ENCODE measurements at regions not wholly inside any gene's neighbourhood (a gene's known extent, or its start where the extent isn't known, plus 50 kb on each side); places are given as distances from the start of the nearest gene placed in this dataset.
"Not testable (repeated sequence)": the region's sequence is repeated elsewhere in the genome, so short reads cannot be mapped to it uniquely, and the experiment has no call there.

- not testable (repeated sequence) for H3K4me3 ChIP-seq (ENCODE audit: low read depth in 1 of 3, low read length in 3 of 3)
These were observed 763.3 kb downstream of the SPATA31A7 start for GRCh38 chr9:61953108-61953507.

GRCh38 chr9:61971635-61972034, 781.8 kb downstream of the SPATA31A7 start:
- WGBS, 3 donors = 23 to 59% (median 50%) methylated on average over 6 to 8 of the region's 9 CpGs
- not testable (repeated sequence) for H3K36me3 ChIP-seq (ENCODE audit: control insufficient read depth in 3 of 3, insufficient read depth in 2 of 3, low read depth in 1 of 3, low read length in 3 of 3); FAIRE-seq

More at GRCh38 chr9:61953108-61953507, 763.3 kb downstream of the SPATA31A7 start:
- not testable (repeated sequence) for H3K27me3 ChIP-seq (ENCODE audit: control insufficient read depth in 3 of 3, insufficient read depth in 3 of 3, low read length in 3 of 3); H3K4me1 ChIP-seq (ENCODE audit: control insufficient read depth in 3 of 3, insufficient read depth in 2 of 3, low read depth in 1 of 3, low read length in 2 of 3); H3K27ac ChIP-seq (ENCODE audit: low read depth in 1 of 3, low read length in 2 of 3); H3K36me3 ChIP-seq (ENCODE audit: control insufficient read depth in 3 of 3, insufficient read depth in 2 of 3, low read depth in 1 of 3, low read length in 3 of 3); FAIRE-seq; H3K9me3 ChIP-seq (ENCODE audit: control insufficient read depth in 2 of 2, insufficient read depth in 1 of 2, low read depth in 1 of 2, low read length in 1 of 2)
- peak in 1 of 2 donors; percentile 0 for DNase-seq
- WGBS, 3 donors = no CpG with 5 or more reads among the region's 6 CpGs

GRCh38 chr9:61974501-61974900, 784.7 kb downstream of the SPATA31A7 start:
- not testable (repeated sequence) for H3K4me1 ChIP-seq (ENCODE audit: control insufficient read depth in 3 of 3, insufficient read depth in 2 of 3, low read depth in 1 of 3, low read length in 2 of 3); H3K36me3 ChIP-seq (ENCODE audit: control insufficient read depth in 3 of 3, insufficient read depth in 2 of 3, low read depth in 1 of 3, low read length in 3 of 3); H3K4me3 ChIP-seq (ENCODE audit: low read depth in 1 of 3, low read length in 3 of 3); DNase-seq; H3K9me3 ChIP-seq (ENCODE audit: control insufficient read depth in 2 of 2, insufficient read depth in 1 of 2, low read depth in 1 of 2, low read length in 1 of 2); FAIRE-seq; H3K27me3 ChIP-seq (ENCODE audit: control insufficient read depth in 3 of 3, insufficient read depth in 3 of 3, low read length in 3 of 3); H3K27ac ChIP-seq (ENCODE audit: low read depth in 1 of 3, low read length in 2 of 3)
- WGBS, 3 donors = 75 to 94% (median 82%) methylated on average over 2 to 4 of the region's 9 CpGs

More at GRCh38 chr9:61971635-61972034, 781.8 kb downstream of the SPATA31A7 start:
- not testable (repeated sequence) for H3K27me3 ChIP-seq (ENCODE audit: control insufficient read depth in 3 of 3, insufficient read depth in 3 of 3, low read length in 3 of 3); H3K27ac ChIP-seq (ENCODE audit: low read depth in 1 of 3, low read length in 2 of 3); H3K4me1 ChIP-seq (ENCODE audit: control insufficient read depth in 3 of 3, insufficient read depth in 2 of 3, low read depth in 1 of 3, low read length in 2 of 3); H3K4me3 ChIP-seq (ENCODE audit: low read depth in 1 of 3, low read length in 3 of 3); H3K9me3 ChIP-seq (ENCODE audit: control insufficient read depth in 2 of 2, insufficient read depth in 1 of 2, low read depth in 1 of 2, low read length in 1 of 2); DNase-seq

GRCh38 chr9:61976318-61976717, 786.5 kb downstream of the SPATA31A7 start:
- H3K9me3 ChIP-seq (ENCODE audit: control insufficient read depth in 2 of 2, insufficient read depth in 1 of 2, low read depth in 1 of 2, low read length in 1 of 2); H3K4me1 ChIP-seq (ENCODE audit: control insufficient read depth in 3 of 3, insufficient read depth in 2 of 3, low read depth in 1 of 3, low read length in 2 of 3); H3K27me3 ChIP-seq (ENCODE audit: control insufficient read depth in 3 of 3, insufficient read depth in 3 of 3, low read length in 3 of 3); H3K36me3 ChIP-seq (ENCODE audit: control insufficient read depth in 3 of 3, insufficient read depth in 2 of 3, low read depth in 1 of 3, low read length in 3 of 3); H3K27ac ChIP-seq (ENCODE audit: low read depth in 1 of 3, low read length in 2 of 3); FAIRE-seq; H3K4me3 ChIP-seq (ENCODE audit: low read depth in 1 of 3, low read length in 3 of 3); DNase-seq: not testable (repeated sequence)
- WGBS, 3 donors = 60 to 73% methylated on average over 4 to 6 of the region's 15 CpGs; no CpG with 5 or more reads in 1 of the 3 donors

GRCh38 chr9:61982727-61983126, 792.9 kb downstream of the SPATA31A7 start:
- not testable (repeated sequence) for FAIRE-seq; H3K27ac ChIP-seq (ENCODE audit: low read depth in 1 of 3, low read length in 2 of 3); H3K4me1 ChIP-seq (ENCODE audit: control insufficient read depth in 3 of 3, insufficient read depth in 2 of 3, low read depth in 1 of 3, low read length in 2 of 3); H3K27me3 ChIP-seq (ENCODE audit: control insufficient read depth in 3 of 3, insufficient read depth in 3 of 3, low read length in 3 of 3); H3K36me3 ChIP-seq (ENCODE audit: control insufficient read depth in 3 of 3, insufficient read depth in 2 of 3, low read depth in 1 of 3, low read length in 3 of 3); H3K9me3 ChIP-seq (ENCODE audit: control insufficient read depth in 2 of 2, insufficient read depth in 1 of 2, low read depth in 1 of 2, low read length in 1 of 2); H3K4me3 ChIP-seq (ENCODE audit: low read depth in 1 of 3, low read length in 3 of 3); DNase-seq
- WGBS, 3 donors = 93 to 94% (median 94%) methylated on average over 9 to 12 of the region's 16 CpGs

GRCh38 chr9:61983441-61983840, 793.6 kb downstream of the SPATA31A7 start:
- H3K27ac ChIP-seq (ENCODE audit: low read depth in 1 of 3, low read length in 2 of 3); H3K36me3 ChIP-seq (ENCODE audit: control insufficient read depth in 3 of 3, insufficient read depth in 2 of 3, low read depth in 1 of 3, low read length in 3 of 3); H3K4me1 ChIP-seq (ENCODE audit: control insufficient read depth in 3 of 3, insufficient read depth in 2 of 3, low read depth in 1 of 3, low read length in 2 of 3); DNase-seq; H3K27me3 ChIP-seq (ENCODE audit: control insufficient read depth in 3 of 3, insufficient read depth in 3 of 3, low read length in 3 of 3); H3K9me3 ChIP-seq (ENCODE audit: control insufficient read depth in 2 of 2, insufficient read depth in 1 of 2, low read depth in 1 of 2, low read length in 1 of 2); H3K4me3 ChIP-seq (ENCODE audit: low read depth in 1 of 3, low read length in 3 of 3); FAIRE-seq: not testable (repeated sequence)
- WGBS, 3 donors = 17 to 43% methylated on average over 1 of the region's 8 CpGs; no CpG with 5 or more reads in 1 of the 3 donors

GRCh38 chr9:61983954-61984353, 794.1 kb downstream of the SPATA31A7 start:
- H3K9me3 ChIP-seq (ENCODE audit: control insufficient read depth in 2 of 2, insufficient read depth in 1 of 2, low read depth in 1 of 2, low read length in 1 of 2); FAIRE-seq; H3K36me3 ChIP-seq (ENCODE audit: control insufficient read depth in 3 of 3, insufficient read depth in 2 of 3, low read depth in 1 of 3, low read length in 3 of 3); H3K27ac ChIP-seq (ENCODE audit: low read depth in 1 of 3, low read length in 2 of 3); DNase-seq; H3K27me3 ChIP-seq (ENCODE audit: control insufficient read depth in 3 of 3, insufficient read depth in 3 of 3, low read length in 3 of 3); H3K4me1 ChIP-seq (ENCODE audit: control insufficient read depth in 3 of 3, insufficient read depth in 2 of 3, low read depth in 1 of 3, low read length in 2 of 3); H3K4me3 ChIP-seq (ENCODE audit: low read depth in 1 of 3, low read length in 3 of 3): not testable (repeated sequence)
- WGBS, 3 donors = 75 to 85% (median 84%) methylated on average over 8 to 9 of the region's 9 CpGs

GRCh38 chr9:61984513-61984912, 794.7 kb downstream of the SPATA31A7 start:
- not testable (repeated sequence) for H3K27me3 ChIP-seq (ENCODE audit: control insufficient read depth in 3 of 3, insufficient read depth in 3 of 3, low read length in 3 of 3); H3K27ac ChIP-seq (ENCODE audit: low read depth in 1 of 3, low read length in 2 of 3); H3K9me3 ChIP-seq (ENCODE audit: control insufficient read depth in 2 of 2, insufficient read depth in 1 of 2, low read depth in 1 of 2, low read length in 1 of 2); H3K36me3 ChIP-seq (ENCODE audit: control insufficient read depth in 3 of 3, insufficient read depth in 2 of 3, low read depth in 1 of 3, low read length in 3 of 3); FAIRE-seq; DNase-seq; H3K4me1 ChIP-seq (ENCODE audit: control insufficient read depth in 3 of 3, insufficient read depth in 2 of 3, low read depth in 1 of 3, low read length in 2 of 3); H3K4me3 ChIP-seq (ENCODE audit: low read depth in 1 of 3, low read length in 3 of 3)
- WGBS, 3 donors = 63 to 82% (median 78%) methylated on average over 4 to 5 of the region's 5 CpGs

- not testable (repeated sequence) for FAIRE-seq, DNase-seq
- WGBS, 3 donors = 78 to 95% (median 93%) methylated on average over 4 to 5 of the region's 6 CpGs
These were observed 802.3 kb downstream of the SPATA31A7 start for GRCh38 chr9:61992110-61992509.

More at GRCh38 chr9:61992110-61992509, 802.3 kb downstream of the SPATA31A7 start:
- H3K4me1 ChIP-seq (ENCODE audit: control insufficient read depth in 3 of 3, insufficient read depth in 2 of 3, low read depth in 1 of 3, low read length in 2 of 3); H3K27ac ChIP-seq (ENCODE audit: low read depth in 1 of 3, low read length in 2 of 3); H3K9me3 ChIP-seq (ENCODE audit: control insufficient read depth in 2 of 2, insufficient read depth in 1 of 2, low read depth in 1 of 2, low read length in 1 of 2); H3K36me3 ChIP-seq (ENCODE audit: control insufficient read depth in 3 of 3, insufficient read depth in 2 of 3, low read depth in 1 of 3, low read length in 3 of 3); H3K27me3 ChIP-seq (ENCODE audit: control insufficient read depth in 3 of 3, insufficient read depth in 3 of 3, low read length in 3 of 3); H3K4me3 ChIP-seq (ENCODE audit: low read depth in 1 of 3, low read length in 3 of 3): not testable (repeated sequence)

All from small intestine (tissue), 7 donors.